SJCRH30 (cell line): ENCODE measurements at regions not wholly inside any gene's neighbourhood (a gene's known extent, or its start where the extent isn't known, plus 50 kb on each side); places are given as distances from the start of the nearest gene placed in this dataset.
A peak's percentile ranks its signal among the peaks of the same experiment; 100 is the strongest.
"Not testable (repeated sequence)": the region's sequence is repeated elsewhere in the genome, so short reads cannot be mapped to it uniquely, and the experiment has no call there.

ENCODE experiments used
- DNase-seq, 2 experiments: peaks; one replicate each; pipeline ENCODE4 v3.0.0-alpha.2; 2015 to 2020
- H3K27ac ChIP-seq: fragments of 250-450 bp; sonication (Bioruptor Pico); 2 replicates; pipeline ENCODE4 v1.5.1; 2020; ENCODE audit warnings: mild to moderate bottlenecking, moderate library complexity
- H3K27me3 ChIP-seq: fragments of 250-450 bp; sonication (Bioruptor Pico); 2 replicates; pipeline ENCODE4 v1.5.1; 2020; ENCODE audit warnings: mild to moderate bottlenecking, moderate library complexity
- H3K36me3 ChIP-seq: fragments of 250-450 bp; sonication (Bioruptor Pico); 2 replicates; pipeline ENCODE4 v1.5.1; 2020; ENCODE audit warnings: mild to moderate bottlenecking, moderate library complexity
- H3K4me1 ChIP-seq: fragments of 250-450 bp; sonication (Bioruptor Pico); 2 replicates; pipeline ENCODE4 v1.5.1; 2020; ENCODE audit warnings: mild to moderate bottlenecking, moderate library complexity
- H3K4me3 ChIP-seq: fragments of 250-450 bp; sonication (Bioruptor Pico); 2 replicates; pipeline ENCODE4 v1.5.1; 2020; ENCODE audit warnings: mild to moderate bottlenecking, moderate library complexity
- H3K9me3 ChIP-seq: fragments of 250-450 bp; sonication (Bioruptor Pico); replicated peaks from 2 replicates; pipeline ENCODE4 v1.5.1; 2020; ENCODE audit warnings: mild to moderate bottlenecking, moderate library complexity

- Histone ChIP-seq H3K4me3 (no peak overlapping the region), H3K9me3 (no peaks in the 10 kb centered on the region), H3K27me3 (no peaks in the 10 kb centered on the region), H3K4me1 (no peaks in the 10 kb centered on the region), H3K36me3 (no peaks in the 10 kb centered on the region), H3K27ac (no peak overlapping the region)
- no peak for DNase-seq
These were observed 85.2 kb downstream of the IGLL1 start for GRCh38 chr22:23494930-23495266.

DNA sequence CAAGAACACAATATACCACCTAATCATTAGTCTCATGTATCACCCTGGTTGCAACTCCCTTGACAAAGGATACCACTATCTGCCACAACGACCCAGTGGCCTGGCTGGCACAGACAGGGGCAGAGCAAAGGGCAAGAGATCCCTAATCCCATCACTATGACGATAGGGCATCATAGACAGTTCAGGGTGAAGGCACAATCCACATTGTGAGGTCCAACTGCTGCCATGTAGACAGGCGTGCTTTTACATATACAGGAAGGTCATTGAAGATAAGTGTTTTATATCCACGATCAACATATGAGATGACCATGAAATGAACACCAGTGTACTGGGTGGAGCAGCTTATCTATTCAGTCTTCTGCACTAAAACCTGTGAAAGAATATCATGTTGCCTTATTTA, 94.6 kb downstream of the IGLL1 start:
- no peak overlapping the region for H3K4me3 ChIP-seq
- no peak for DNase-seq
- H3K4me1 ChIP-seq = no peaks in the 10 kb centered on the region
- no peak overlapping the region for H3K27ac ChIP-seq
- H3K36me3 ChIP-seq = no peaks in the 10 kb centered on the region
- no peaks in the 10 kb centered on the region for H3K9me3 ChIP-seq
- no peaks in the 10 kb centered on the region for H3K27me3 ChIP-seq

GRCh38 chr22:23484651-23485050, 95.4 kb downstream of the IGLL1 start:
- no peak for DNase-seq
- Histone ChIP-seq H3K27ac (no peak overlapping the region), H3K4me1 (no peaks in the 10 kb centered on the region), H3K36me3 (no peaks in the 10 kb centered on the region), H3K9me3 (no peaks in the 10 kb centered on the region), H3K4me3 (no peak overlapping the region), H3K27me3 (no peaks in the 10 kb centered on the region)

GRCh38 chr22:23481369-23481768, 98.7 kb downstream of the IGLL1 start:
- Histone ChIP-seq H3K27ac (no peak overlapping the region), H3K4me3 (no peak overlapping the region), H3K9me3 (no peaks in the 10 kb centered on the region), H3K4me1 (peaks cover 4% of the 10 kb centered on the region), H3K27me3 (no peaks in the 10 kb centered on the region), H3K36me3 (no peaks in the 10 kb centered on the region)
- no peak for DNase-seq

DNA sequence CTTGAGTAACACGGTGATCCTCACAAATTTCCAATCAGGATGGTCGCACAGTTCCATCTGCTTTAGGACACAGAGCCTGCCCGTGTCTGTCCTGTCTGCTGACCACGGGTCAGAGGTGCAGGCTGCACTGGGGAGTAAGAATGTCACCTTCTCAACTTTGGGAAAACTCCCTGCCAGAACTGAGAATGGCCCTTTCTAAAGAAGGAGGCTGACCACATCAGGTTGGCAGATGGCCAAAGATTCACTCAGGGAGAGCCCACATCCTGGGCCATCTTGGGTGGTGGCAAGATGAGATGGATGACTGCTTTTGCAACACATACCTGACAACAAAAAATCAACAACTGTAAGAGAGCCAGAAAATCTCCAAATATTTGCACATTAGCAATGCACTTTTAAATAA, 101.9 kb downstream of the IGLL1 start:
- Histone ChIP-seq H3K4me1 (peaks cover 4% of the 10 kb centered on the region), H3K36me3 (no peaks in the 10 kb centered on the region), H3K9me3 (no peaks in the 10 kb centered on the region), H3K4me3 (no peak overlapping the region), H3K27me3 (no peaks in the 10 kb centered on the region), H3K27ac (no peak overlapping the region)
- DNase-seq = peak; percentile 67 to 83

- H3K4me3 ChIP-seq, H3K4me1 ChIP-seq, H3K27ac ChIP-seq, H3K9me3 ChIP-seq, H3K27me3 ChIP-seq, H3K36me3 ChIP-seq: not testable (repeated sequence)
- peak in 1 of 2 experiments; percentile 33 for DNase-seq
These were observed 105.6 kb downstream of the IGLL1 start for GRCh38 chr22:23474531-23474930.

GRCh38 chr22:23473901-23474300, 106.2 kb downstream of the IGLL1 start:
- Histone ChIP-seq H3K4me3 (no peak overlapping the region), H3K27ac (no peak overlapping the region), H3K27me3 (no peaks in the 10 kb centered on the region), H3K9me3 (no peaks in the 10 kb centered on the region), H3K36me3 (no peaks in the 10 kb centered on the region), H3K4me1 (peaks cover 4% of the 10 kb centered on the region)
- DNase-seq = no peak

GRCh38 chr22:23472376-23472775, 107.7 kb downstream of the IGLL1 start:
- not testable (repeated sequence) for DNase-seq, H3K27me3 ChIP-seq, H3K4me3 ChIP-seq, H3K9me3 ChIP-seq, H3K4me1 ChIP-seq, H3K36me3 ChIP-seq, H3K27ac ChIP-seq

GRCh38 chr22:23471698-23472097, 108.4 kb downstream of the IGLL1 start:
- no peaks in the 10 kb centered on the region for H3K36me3 ChIP-seq
- no peaks in the 10 kb centered on the region for H3K4me1 ChIP-seq
- no peaks in the 10 kb centered on the region for H3K27me3 ChIP-seq
- no peak overlapping the region for H3K4me3 ChIP-seq
- H3K9me3 ChIP-seq = no peaks in the 10 kb centered on the region
- no peak overlapping the region for H3K27ac ChIP-seq
- DNase-seq = no peak

- no peaks in the 10 kb centered on the region for H3K27me3 ChIP-seq
- H3K27ac ChIP-seq = no peak overlapping the region
- H3K4me3 ChIP-seq = no peak overlapping the region
- no peaks in the 10 kb centered on the region for H3K9me3 ChIP-seq
- DNase-seq = no peak
- H3K36me3 ChIP-seq = no peaks in the 10 kb centered on the region
- no peaks in the 10 kb centered on the region for H3K4me1 ChIP-seq
These were observed 109.2 kb downstream of the IGLL1 start for GRCh38 chr22:23470811-23471389.

GRCh38 chr22:23467721-23468294, 112.3 kb downstream of the IGLL1 start:
- H3K27ac ChIP-seq = no peak overlapping the region
- H3K4me1 ChIP-seq = no peaks in the 10 kb centered on the region
- no peak for DNase-seq
- no peak overlapping the region for H3K4me3 ChIP-seq
- H3K27me3 ChIP-seq = no peaks in the 10 kb centered on the region; the same call in 1 of the 2 replicates
- H3K36me3 ChIP-seq = no peaks in the 10 kb centered on the region
- no peaks in the 10 kb centered on the region for H3K9me3 ChIP-seq

GRCh38 chr22:23466351-23466750, 113.7 kb downstream of the IGLL1 start:
- no peak for DNase-seq
- no peaks in the 10 kb centered on the region for H3K4me1 ChIP-seq

GRCh38 chr22:23464796-23465195, 115.3 kb downstream of the IGLL1 start:
- H3K9me3 ChIP-seq, H3K4me3 ChIP-seq, H3K36me3 ChIP-seq, H3K4me1 ChIP-seq, H3K27me3 ChIP-seq, H3K27ac ChIP-seq, DNase-seq: not testable (repeated sequence)

More at GRCh38 chr22:23466351-23466750, 113.7 kb downstream of the IGLL1 start:
- Histone ChIP-seq H3K4me3 (no peak overlapping the region), H3K36me3 (no peaks in the 10 kb centered on the region), H3K27me3 (no peaks in the 10 kb centered on the region; the same call in 1 of the 2 replicates), H3K27ac (no peak overlapping the region), H3K9me3 (no peaks in the 10 kb centered on the region)

DNA sequence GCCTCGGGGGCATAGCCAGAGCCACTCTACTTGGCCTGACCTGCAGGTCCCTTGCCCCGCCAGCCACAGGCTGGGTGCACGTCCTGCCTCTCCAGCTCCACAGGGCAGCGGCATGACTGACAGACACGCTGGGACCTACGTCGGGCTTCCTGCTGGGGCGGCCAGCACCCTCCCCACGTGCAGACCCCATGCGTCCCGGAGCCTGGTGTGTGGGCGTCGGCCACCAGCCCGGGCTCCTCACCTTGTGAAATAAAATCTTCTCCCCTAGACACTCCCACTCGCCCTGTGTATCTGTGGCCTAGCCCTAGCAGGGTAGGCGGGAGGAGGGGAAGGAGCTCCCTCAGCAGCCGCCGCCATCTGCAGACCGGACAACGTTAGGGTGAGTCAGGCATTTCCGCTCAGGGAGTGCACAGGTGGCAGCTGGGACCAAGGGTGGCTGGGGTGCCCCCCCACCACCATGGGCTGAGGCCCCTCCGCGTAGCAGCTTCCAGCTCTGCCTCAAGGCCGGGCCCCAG, 119.5 kb downstream of the IGLL1 start:
- H3K9me3 ChIP-seq, H3K27ac ChIP-seq, H3K27me3 ChIP-seq, H3K4me1 ChIP-seq, H3K36me3 ChIP-seq, H3K4me3 ChIP-seq: not testable (repeated sequence)
- DNase-seq = peak; percentile 58 to 59

GRCh38 chr22:23459645-23460516, 120.2 kb downstream of the IGLL1 start:
- not testable (repeated sequence) for H3K36me3 ChIP-seq, H3K27ac ChIP-seq, H3K4me3 ChIP-seq, H3K4me1 ChIP-seq, H3K9me3 ChIP-seq, DNase-seq, H3K27me3 ChIP-seq
